Smooth muscle cell (in vitro differentiated cells): ENCODE measurements at regions not wholly inside any gene's neighbourhood (a gene's known extent, or its start where the extent isn't known, plus 50 kb on each side); places are given as distances from the start of the nearest gene placed in this dataset.

Experiments
- DNase-seq: peaks from one replicate; lab custom pipeline; 2025; ENCODE audit not compliant: unreplicated experiment; lab: John Stamatoyannopoulos, UW
- H2AFZ ChIP-seq: fragments of 200-600 bp; sonication (generic); 2 replicates; pipeline ENCODE4 v1.6.0; 2016; ENCODE audit warnings: antibody characterized with exemption, low read depth, mild to moderate bottlenecking
- H3F3A ChIP-seq: fragments of 200-600 bp; sonication (generic); 2 replicates; pipeline ENCODE4 v1.6.0; 2017; ENCODE audit warnings: antibody characterized with exemption, low read depth
- H3K27ac ChIP-seq: fragments of 200-600 bp; sonication (generic); 2 replicates; pipeline ENCODE4 v1.5.1; 2016; ENCODE audit warnings: low read depth, mild to moderate bottlenecking
- H3K27me3 ChIP-seq: fragments of 200-600 bp; sonication (generic); 2 replicates; pipeline ENCODE4 v1.6.1; 2016; ENCODE audit warnings: low read depth, mild to moderate bottlenecking
- H3K36me3 ChIP-seq: fragments of 200-600 bp; sonication (generic); 2 replicates; pipeline ENCODE4 v1.5.1; 2016; ENCODE audit warnings: low read depth
- H3K4me1 ChIP-seq: fragments of 200-600 bp; sonication (generic); 2 replicates; pipeline ENCODE4 v1.5.1; 2016; ENCODE audit warnings: low read depth
- H3K4me2 ChIP-seq: fragments of 200-600 bp; sonication (generic); 2 replicates; pipeline ENCODE4 v1.6.0; 2016; ENCODE audit warnings: mild to moderate bottlenecking
- H3K4me3 ChIP-seq: fragments of 200-600 bp; sonication (generic); 2 replicates; pipeline ENCODE4 v1.5.1; 2016; ENCODE audit warnings: mild to moderate bottlenecking
- H3K79me2 ChIP-seq: fragments of 200-600 bp; sonication (generic); 2 replicates; pipeline ENCODE4 v1.6.0; 2016; ENCODE audit warnings: low read depth, mild to moderate bottlenecking
- H3K9ac ChIP-seq: fragments of 200-600 bp; sonication (generic); 2 replicates; pipeline ENCODE4 v1.6.0; 2016; ENCODE audit warnings: low read depth
- H3K9me3 ChIP-seq: fragments of 200-600 bp; sonication (generic); replicated peaks from 2 replicates; pipeline ENCODE4 v1.5.1; 2016; ENCODE audit warnings: low read depth
- H4K20me1 ChIP-seq: fragments of 200-600 bp; sonication (generic); 2 replicates; pipeline ENCODE4 v1.6.0; 2016; ENCODE audit warnings: low read depth
- WGBS: methylation state at CpG from one replicate; pipeline ENCODE4 v1.1.7; 2016; ENCODE audit warnings: low lambda C conversion rate; 5-methylcytosine and 5-hydroxymethylcytosine counted together
- TF ChIP-seq, protein P1 (sequence below): fragments of 200-600 bp; sonication (generic); IDR thresholded peaks from 2 replicates; pipeline ENCODE4 v1.5.1; 2017; ENCODE audit warnings: borderline replicate concordance, mild to moderate bottlenecking, antibody characterized with exemption; ENCODE audit not compliant: insufficient read depth, poor library complexity, severe bottlenecking

DNA sequence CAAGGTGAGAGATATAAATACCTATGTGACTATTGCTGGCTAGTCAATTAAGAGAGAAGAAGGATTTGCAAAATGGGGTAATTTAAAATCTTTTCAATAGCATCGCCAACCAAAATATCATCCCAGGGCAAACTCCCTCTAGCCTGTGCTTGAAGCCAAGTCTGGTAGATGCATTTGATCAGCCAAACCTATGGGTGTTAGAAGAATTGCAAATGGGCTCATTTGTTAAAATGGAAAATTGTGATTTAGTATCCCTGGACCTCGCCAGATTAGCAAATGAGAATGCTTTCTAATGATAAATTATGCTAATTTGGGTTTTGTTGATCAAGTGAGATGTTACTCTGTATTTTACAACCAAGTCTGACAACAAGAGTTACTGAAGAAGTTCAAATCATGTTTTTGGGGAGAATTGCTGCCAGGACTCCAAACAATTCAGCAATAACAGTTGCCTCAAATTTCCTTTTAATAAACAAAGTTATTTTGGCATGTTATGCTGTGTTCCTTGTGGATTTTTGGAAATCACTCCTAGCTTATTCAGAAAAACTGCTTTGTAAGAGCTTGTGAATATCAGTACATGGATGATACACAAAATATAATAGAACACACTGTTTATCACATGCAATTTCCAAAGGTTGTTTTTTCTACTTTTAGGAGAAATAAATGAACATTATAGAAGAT lies 272.5 kb upstream of the PARD3B start:
- TF ChIP-seq, protein P1, sequence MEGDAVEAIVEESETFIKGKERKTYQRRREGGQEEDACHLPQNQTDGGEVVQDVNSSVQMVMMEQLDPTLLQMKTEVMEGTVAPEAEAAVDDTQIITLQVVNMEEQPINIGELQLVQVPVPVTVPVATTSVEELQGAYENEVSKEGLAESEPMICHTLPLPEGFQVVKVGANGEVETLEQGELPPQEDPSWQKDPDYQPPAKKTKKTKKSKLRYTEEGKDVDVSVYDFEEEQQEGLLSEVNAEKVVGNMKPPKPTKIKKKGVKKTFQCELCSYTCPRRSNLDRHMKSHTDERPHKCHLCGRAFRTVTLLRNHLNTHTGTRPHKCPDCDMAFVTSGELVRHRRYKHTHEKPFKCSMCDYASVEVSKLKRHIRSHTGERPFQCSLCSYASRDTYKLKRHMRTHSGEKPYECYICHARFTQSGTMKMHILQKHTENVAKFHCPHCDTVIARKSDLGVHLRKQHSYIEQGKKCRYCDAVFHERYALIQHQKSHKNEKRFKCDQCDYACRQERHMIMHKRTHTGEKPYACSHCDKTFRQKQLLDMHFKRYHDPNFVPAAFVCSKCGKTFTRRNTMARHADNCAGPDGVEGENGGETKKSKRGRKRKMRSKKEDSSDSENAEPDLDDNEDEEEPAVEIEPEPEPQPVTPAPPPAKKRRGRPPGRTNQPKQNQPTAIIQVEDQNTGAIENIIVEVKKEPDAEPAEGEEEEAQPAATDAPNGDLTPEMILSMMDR: no peak

DNA sequence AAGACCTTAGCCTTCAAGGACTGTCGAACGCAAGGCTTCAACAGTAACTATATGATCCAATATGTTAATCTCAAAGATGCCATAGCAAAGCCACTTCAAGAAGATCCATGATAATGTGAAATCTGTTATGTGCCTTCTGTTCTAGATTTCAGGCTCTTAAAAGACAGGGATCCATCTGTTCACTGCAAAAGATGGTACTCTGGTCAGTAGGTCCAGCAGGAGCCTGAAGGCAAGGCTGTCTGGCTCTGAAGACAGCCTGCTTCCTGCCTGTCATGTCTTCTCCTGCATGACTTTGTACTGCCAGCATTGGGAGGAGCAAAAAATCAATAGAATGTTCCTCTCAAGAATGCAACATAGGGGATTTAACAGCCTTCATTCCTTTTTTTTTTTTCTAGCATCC lies 270.8 kb upstream of the PARD3B start:
- Histone ChIP-seq H3K4me3 (no peak overlapping the region), H3K4me2 (no peak overlapping the region), H3K79me2 (no peaks in the 10 kb centered on the region), H3K27me3 (no peaks in the 10 kb centered on the region), H3K27ac (no peak overlapping the region), H3K36me3 (no peaks in the 10 kb centered on the region), H2AFZ (no peak overlapping the region), H4K20me1 (no peaks in the 10 kb centered on the region), H3K9me3 (no peaks in the 10 kb centered on the region), H3K9ac (no peak overlapping the region), H3F3A (no peaks in the 10 kb centered on the region), H3K4me1 (no peaks in the 10 kb centered on the region)
- DNase-seq: no peak
- TF ChIP-seq, protein P1: no peak
- 81% methylated on average over 2 of the region's 2 CpGs for WGBS

More for the DNA sequence above, 272.5 kb upstream of the PARD3B start:
- Histone ChIP-seq H3K4me3 (no peak overlapping the region), H4K20me1 (no peaks in the 10 kb centered on the region), H3K4me1 (no peaks in the 10 kb centered on the region), H3K27me3 (no peaks in the 10 kb centered on the region), H3K36me3 (no peaks in the 10 kb centered on the region), H3K79me2 (no peaks in the 10 kb centered on the region), H3K9me3 (no peaks in the 10 kb centered on the region), H2AFZ (no peak overlapping the region), H3F3A (no peaks in the 10 kb centered on the region), H3K27ac (no peak overlapping the region), H3K4me2 (no peak overlapping the region), H3K9ac (no peak overlapping the region)
- DNase-seq: no peak
- 63% methylated on average over 2 of the region's 2 CpGs for WGBS

DNA sequence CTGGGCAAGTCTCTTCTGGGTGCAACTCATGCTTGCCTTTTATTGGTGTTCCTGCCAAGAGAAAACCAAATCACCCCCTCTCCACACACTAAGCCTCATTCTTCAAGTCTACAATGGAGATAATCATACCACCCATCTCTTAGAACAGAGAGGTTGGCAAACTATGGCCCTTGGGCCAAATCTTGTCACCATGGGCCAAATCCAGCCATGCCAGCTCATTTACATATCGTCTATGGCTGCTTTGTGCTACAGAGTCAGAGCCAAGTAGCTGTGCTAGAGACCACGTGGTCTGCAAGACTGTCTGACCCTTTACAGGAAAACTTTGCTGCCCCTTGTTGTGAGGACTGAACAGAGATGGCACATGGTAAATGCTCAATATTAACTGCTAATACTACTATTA lies 270.3 kb upstream of the PARD3B start:
- H3F3A ChIP-seq: no peaks in the 10 kb centered on the region
- no peaks in the 10 kb centered on the region for H3K9me3 ChIP-seq
- TF ChIP-seq, protein P1: no peak
- no peaks in the 10 kb centered on the region for H3K79me2 ChIP-seq
- no peaks in the 10 kb centered on the region for H3K36me3 ChIP-seq
- no peak for DNase-seq
- H2AFZ ChIP-seq: no peak overlapping the region
- H3K27ac ChIP-seq: no peak overlapping the region
- no peaks in the 10 kb centered on the region for H3K4me1 ChIP-seq
- no peaks in the 10 kb centered on the region for H3K27me3 ChIP-seq
- no peak overlapping the region for H3K4me3 ChIP-seq
- H3K9ac ChIP-seq: no peak overlapping the region
- H3K4me2 ChIP-seq: no peak overlapping the region
- no peaks in the 10 kb centered on the region for H4K20me1 ChIP-seq
- 89% methylated on average over 2 of the region's 2 CpGs for WGBS

DNA sequence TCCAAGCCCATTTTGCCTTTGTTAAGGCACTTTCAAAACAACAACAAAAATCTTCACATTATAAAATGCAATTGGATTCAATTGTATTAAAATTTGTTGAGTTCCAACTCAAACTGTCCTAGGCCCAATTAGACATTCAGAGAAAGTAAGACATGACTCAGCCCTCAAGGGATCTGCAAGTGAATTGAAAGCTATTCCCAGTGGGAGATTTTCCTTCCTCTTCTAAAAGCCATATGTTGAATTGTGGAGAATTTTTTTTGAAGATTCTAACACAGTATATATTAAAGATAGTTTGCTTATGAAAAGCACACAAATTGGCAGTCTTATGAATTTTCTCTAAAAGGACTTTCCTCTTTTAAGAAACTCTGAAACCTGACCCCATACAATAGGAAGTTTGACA lies 268.0 kb upstream of the PARD3B start:
- H3K4me2 ChIP-seq: no peak overlapping the region
- no peaks in the 10 kb centered on the region for H3K36me3 ChIP-seq
- TF ChIP-seq, protein P1: no peak
- H4K20me1 ChIP-seq: no peaks in the 10 kb centered on the region
- H3K27ac ChIP-seq: no peak overlapping the region
- H3F3A ChIP-seq: no peaks in the 10 kb centered on the region
- no peaks in the 10 kb centered on the region for H3K79me2 ChIP-seq
- H3K9ac ChIP-seq: no peak overlapping the region
- H3K4me3 ChIP-seq: no peak overlapping the region
- H3K9me3 ChIP-seq: no peaks in the 10 kb centered on the region
- H3K4me1 ChIP-seq: peaks cover 5% of the 10 kb centered on the region
- DNase-seq: no peak
- no peak overlapping the region for H2AFZ ChIP-seq
- H3K27me3 ChIP-seq: no peaks in the 10 kb centered on the region
